CD4-positive, alpha-beta T cell treated with Interleukin-12 subunit alpha and Interleukin-12 subunit beta, for 1 hour (primary cell): ENCODE measurements at regions not wholly inside any gene's neighbourhood (a gene's known extent, or its start where the extent isn't known, plus 50 kb on each side); places are given as distances from the start of the nearest gene placed in this dataset.

Experiments
- DNase-seq: peaks from one replicate; pipeline ENCODE4 v3.0.0-alpha.2; 2020

- no peak for DNase-seq
These were observed 1088.7 kb upstream of the AUTS2 start for GRCh38 chr7:68509603-68510002.

- no peak for DNase-seq
These were observed 1087.0 kb upstream of the AUTS2 start for GRCh38 chr7:68511281-68511680.

- DNase-seq, result no peak
These were observed 1085.8 kb upstream of the AUTS2 start for GRCh38 chr7:68512466-68512865.

GRCh38 chr7:68518060-68518459 lies 1080.2 kb upstream of the AUTS2 start:
- no peak for DNase-seq

- no peak for DNase-seq
These were observed 1074.1 kb upstream of the AUTS2 start for GRCh38 chr7:68524126-68524525.

GRCh38 chr7:68529221-68529620 lies 1069.1 kb upstream of the AUTS2 start:
- no peak for DNase-seq

- no peak for DNase-seq
These were observed 1063.0 kb upstream of the AUTS2 start for GRCh38 chr7:68535266-68535665.

- no peak for DNase-seq
These were observed 1061.1 kb upstream of the AUTS2 start for GRCh38 chr7:68537051-68537773.

- no peak for DNase-seq
These were observed 1060.6 kb upstream of the AUTS2 start for GRCh38 chr7:68537774-68538071.

GRCh38 chr7:68542831-68543230 lies 1055.4 kb upstream of the AUTS2 start:
- DNase-seq, result no peak

GRCh38 chr7:68544851-68545250 lies 1053.4 kb upstream of the AUTS2 start:
- no peak for DNase-seq

GRCh38 chr7:68547181-68547580 lies 1051.1 kb upstream of the AUTS2 start:
- no peak for DNase-seq

- DNase-seq, result no peak
These were observed 1050.5 kb upstream of the AUTS2 start for GRCh38 chr7:68547799-68548198.

GRCh38 chr7:68550027-68550426 lies 1048.2 kb upstream of the AUTS2 start:
- DNase-seq, result no peak

GRCh38 chr7:68550635-68551034 lies 1047.6 kb upstream of the AUTS2 start:
- no peak for DNase-seq

GRCh38 chr7:68556537-68556936 lies 1041.7 kb upstream of the AUTS2 start:
- DNase-seq, result no peak

- DNase-seq, result no peak
These were observed 1038.8 kb upstream of the AUTS2 start for GRCh38 chr7:68559518-68559917.

- no peak for DNase-seq
These were observed 1035.9 kb upstream of the AUTS2 start for GRCh38 chr7:68562323-68562899.

GRCh38 chr7:68564306-68565135 lies 1033.8 kb upstream of the AUTS2 start:
- DNase-seq, result no peak

GRCh38 chr7:68571286-68571685 lies 1027.0 kb upstream of the AUTS2 start:
- no peak for DNase-seq

- DNase-seq, result no peak
These were observed 1024.8 kb upstream of the AUTS2 start for GRCh38 chr7:68573271-68574005.

- DNase-seq, result no peak
These were observed 1021.9 kb upstream of the AUTS2 start for GRCh38 chr7:68576366-68576765.

GRCh38 chr7:68581417-68581816 lies 1016.9 kb upstream of the AUTS2 start:
- DNase-seq, result no peak

- DNase-seq, result no peak
These were observed 1010.7 kb upstream of the AUTS2 start for GRCh38 chr7:68587599-68587998.
